ENCODE measurements at regions not wholly inside any gene's neighbourhood (a gene's known extent, or its start where the extent isn't known, plus 50 kb on each side); places are given as distances from the start of the nearest gene placed in this dataset.

GRCh38 chr16:86821895-86822294 lies 243.5 kb downstream of the FOXL1 start:
- Histone ChIP-seq H3K9me3 (ENCODE audit: control insufficient read depth in 4 of 4, low read length in 3 of 4) (no peaks in the 10 kb centered on the region), H3K9ac (ENCODE audit: low read depth in 1 of 2, low read length in 2 of 2) (no peak overlapping the region), H3K27me3 (ENCODE audit: control insufficient read depth in 4 of 4, insufficient read depth in 4 of 4, low read length in 3 of 4) (peaks cover 0 to 6% (median 3%) of the 10 kb centered on the region in 4 donors), H3K4me1 (ENCODE audit: control insufficient read depth in 4 of 4, insufficient read depth in 4 of 4, low read length in 3 of 4) (peaks cover 0 to 6% (median 0%) of the 10 kb centered on the region in 4 donors), H3K36me3 (ENCODE audit: control insufficient read depth in 4 of 4, insufficient read depth in 3 of 4, low read depth in 1 of 4, low read length in 3 of 4) (no peaks in the 10 kb centered on the region), H3K4me3 (ENCODE audit: low read depth in 1 of 3, low read length in 3 of 3) (no peak overlapping the region), H3K27ac (ENCODE audit: low read depth in 1 of 2, low read length in 2 of 2) (no peak overlapping the region)
- DNase-seq (ENCODE audit: low spot score), result no peak
- TF ChIP-seq RXRA (IDR thresholded peaks at IDR 0.05), result no peak
- TF ChIP-seq ZBTB33 (IDR thresholded peaks at IDR 0.05), result no peak
- no peak for TF ChIP-seq HNF4A (conservative IDR thresholded peaks at IDR 0.05)
- no peak for TF ChIP-seq CTCF (IDR thresholded peaks at IDR 0.05; ENCODE audit: low read depth, low read length, missing input control)
- no peak for TF ChIP-seq RAD21 (IDR thresholded peaks at IDR 0.05)
- no peak for TF ChIP-seq YY1 (IDR thresholded peaks at IDR 0.05)
- TF ChIP-seq MAX (IDR thresholded peaks at IDR 0.05), result no peak
- no peak for TF ChIP-seq JUND (IDR thresholded peaks at IDR 0.05)
- TF ChIP-seq FOXA1 (IDR thresholded peaks at IDR 0.05), result no peak
- TF ChIP-seq SP1 (IDR thresholded peaks at IDR 0.05), result no peak
- no peak for TF ChIP-seq REST (IDR thresholded peaks at IDR 0.05)
- no peak for TF ChIP-seq FOXA2 (IDR thresholded peaks at IDR 0.05)
- TF ChIP-seq TAF1 (conservative IDR thresholded peaks at IDR 0.05), result no peak
- TF ChIP-seq HNF4G (IDR thresholded peaks at IDR 0.05), result no peak
- no peak for TF ChIP-seq GABPA (IDR thresholded peaks at IDR 0.05 in 1 of 2, conservative IDR thresholded peaks at IDR 0.05 in 1 of 2)
- no peak for TF ChIP-seq EGR1 (IDR thresholded peaks at IDR 0.05; ENCODE audit: low read depth in 2 of 2)
- TF ChIP-seq NR2F2 (IDR thresholded peaks at IDR 0.05), result no peak
- TF ChIP-seq ATF3 (IDR thresholded peaks at IDR 0.05), result no peak
- WGBS, result 75% methylated on average over 2 of the region's 2 CpGs

Measured in liver (tissue), 8 donors.